HUES48 (cell line): ENCODE measurements at regions not wholly inside any gene's neighbourhood (a gene's known extent, or its start where the extent isn't known, plus 50 kb on each side); places are given as distances from the start of the nearest gene placed in this dataset.

ENCODE experiments used
- H3K27ac ChIP-seq: one replicate; pipeline ENCODE4 v1.7.0; 2013; ENCODE audit warnings: low read depth, low read length, inconsistent platforms
- H3K27me3 ChIP-seq: 2 replicates; pipeline ENCODE4 v1.6.1; 2013; ENCODE audit warnings: mild to moderate bottlenecking, low read length; ENCODE audit not compliant: control insufficient read depth, insufficient read depth
- H3K36me3 ChIP-seq: 2 replicates; pipeline ENCODE4 v1.6.1; 2013; ENCODE audit warnings: low read length; ENCODE audit not compliant: control insufficient read depth, insufficient read depth
- H3K4me1 ChIP-seq: 2 replicates; pipeline ENCODE4 v1.6.1; 2013; ENCODE audit warnings: mild to moderate bottlenecking, low read length; ENCODE audit not compliant: control insufficient read depth, insufficient read depth
- H3K4me3 ChIP-seq: 2 replicates; pipeline ENCODE4 v1.5.1; 2013; ENCODE audit warnings: mild to moderate bottlenecking, low read depth, low read length
- H3K9ac ChIP-seq: 2 replicates; pipeline ENCODE4 v1.6.1; 2013; ENCODE audit warnings: mild to moderate bottlenecking, low read depth, low read length, moderate library complexity
- H3K9me3 ChIP-seq: 2 replicates; pipeline ENCODE4 v1.6.1; 2013; ENCODE audit warnings: low read length; ENCODE audit not compliant: control insufficient read depth, insufficient read depth

DNA sequence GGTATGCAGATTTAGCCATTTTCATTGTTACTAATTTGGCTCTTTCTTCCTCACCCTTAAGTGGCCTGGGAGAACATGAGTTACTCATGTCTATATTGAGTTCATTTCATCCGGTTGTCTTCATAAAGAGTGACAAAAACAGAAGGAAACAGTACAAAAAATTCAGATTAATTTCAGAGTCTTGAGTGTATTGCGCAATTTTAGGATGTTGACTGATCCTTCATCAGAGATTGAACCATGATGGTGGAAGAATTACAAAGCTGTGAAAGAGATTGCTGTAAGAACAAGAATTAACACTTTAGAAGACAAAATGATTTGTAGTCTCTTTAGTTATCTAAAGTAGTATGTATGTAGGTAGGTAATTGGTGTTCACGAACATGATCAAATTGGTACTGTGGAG, 194.0 kb upstream of the PPP1R3A start:
- Histone ChIP-seq H3K4me3 (no peak overlapping the region), H3K27ac (no peak overlapping the region), H3K4me1 (no peaks in the 10 kb centered on the region), H3K27me3 (no peaks in the 10 kb centered on the region), H3K9me3 (no peaks in the 10 kb centered on the region), H3K36me3 (no peaks in the 10 kb centered on the region), H3K9ac (no peak overlapping the region)

DNA sequence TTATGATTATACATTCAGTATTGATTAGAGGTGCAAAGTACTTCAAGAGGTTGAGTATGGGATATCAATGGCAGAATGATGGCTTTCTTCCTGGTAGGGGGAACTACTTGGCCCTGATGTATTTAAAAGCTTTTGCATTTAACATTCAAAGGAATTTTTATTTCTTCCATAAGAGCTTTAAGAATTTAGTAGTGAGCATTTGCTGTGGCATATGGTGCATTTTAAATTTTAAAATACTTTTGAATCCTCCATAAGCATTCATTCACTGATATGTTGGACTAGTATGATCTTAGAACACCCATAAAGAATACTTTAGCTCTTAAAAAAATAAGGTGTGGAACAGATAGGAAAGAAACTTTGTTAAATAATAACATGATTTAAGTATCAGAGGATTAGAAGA, 191.9 kb upstream of the PPP1R3A start:
- Histone ChIP-seq H3K4me1 (no peaks in the 10 kb centered on the region), H3K9ac (no peak overlapping the region), H3K27me3 (no peaks in the 10 kb centered on the region)

DNA sequence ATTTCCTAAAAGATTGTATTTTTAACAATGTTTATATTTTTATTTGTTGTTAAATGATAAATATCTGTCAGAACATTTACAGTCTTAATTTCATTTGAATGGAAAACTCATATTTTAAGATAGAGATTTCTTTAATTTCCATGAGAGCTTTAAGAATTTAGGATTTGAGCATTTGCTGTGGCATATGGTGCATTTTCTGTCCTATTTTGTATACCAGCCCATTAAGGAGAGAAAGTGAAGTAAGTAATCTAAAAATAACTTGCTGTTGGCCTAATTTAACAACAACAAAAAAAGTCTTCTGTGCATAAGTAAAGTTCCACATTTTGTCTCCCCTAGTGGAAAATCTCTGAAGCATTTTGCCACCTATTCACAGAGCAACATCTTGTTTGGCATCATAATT, 190.9 kb upstream of the PPP1R3A start:
- H3K27ac ChIP-seq = no peak overlapping the region
- H3K4me1 ChIP-seq = peaks cover 2% of the 10 kb centered on the region; the same call in 1 of the 2 replicates
- H3K9me3 ChIP-seq = no peaks in the 10 kb centered on the region
- no peaks in the 10 kb centered on the region for H3K36me3 ChIP-seq
- no peak overlapping the region for H3K9ac ChIP-seq
- no peaks in the 10 kb centered on the region for H3K27me3 ChIP-seq
- H3K4me3 ChIP-seq = no peak overlapping the region

More for the DNA sequence above, 191.9 kb upstream of the PPP1R3A start:
- no peak overlapping the region for H3K4me3 ChIP-seq
- no peaks in the 10 kb centered on the region for H3K36me3 ChIP-seq
- no peak overlapping the region for H3K27ac ChIP-seq
- no peaks in the 10 kb centered on the region for H3K9me3 ChIP-seq

DNA sequence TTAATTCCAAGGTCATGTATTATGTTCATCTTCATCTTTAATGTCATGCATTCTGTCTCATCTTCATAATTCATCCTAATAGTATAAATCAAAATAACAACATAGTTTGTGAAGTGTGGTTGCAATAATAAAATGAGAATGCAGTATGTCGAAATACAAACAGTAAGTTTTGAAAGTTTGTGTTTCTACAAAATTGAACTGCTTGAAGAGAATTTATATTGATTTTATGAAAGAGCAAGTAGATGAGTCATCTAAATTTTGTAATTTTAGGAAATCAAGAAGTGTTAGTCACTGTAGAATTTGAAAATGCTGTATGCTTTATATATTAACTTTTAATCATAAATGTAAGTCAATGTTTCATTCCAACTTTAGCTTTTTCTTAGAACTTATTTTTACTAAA, 190.5 kb upstream of the PPP1R3A start:
- Histone ChIP-seq H3K36me3 (no peaks in the 10 kb centered on the region), H3K9ac (no peak overlapping the region), H3K4me3 (no peak overlapping the region), H3K9me3 (no peaks in the 10 kb centered on the region), H3K27ac (no peak overlapping the region), H3K27me3 (no peaks in the 10 kb centered on the region), H3K4me1 (peaks cover 6% of the 10 kb centered on the region; the same call in 1 of the 2 replicates)

DNA sequence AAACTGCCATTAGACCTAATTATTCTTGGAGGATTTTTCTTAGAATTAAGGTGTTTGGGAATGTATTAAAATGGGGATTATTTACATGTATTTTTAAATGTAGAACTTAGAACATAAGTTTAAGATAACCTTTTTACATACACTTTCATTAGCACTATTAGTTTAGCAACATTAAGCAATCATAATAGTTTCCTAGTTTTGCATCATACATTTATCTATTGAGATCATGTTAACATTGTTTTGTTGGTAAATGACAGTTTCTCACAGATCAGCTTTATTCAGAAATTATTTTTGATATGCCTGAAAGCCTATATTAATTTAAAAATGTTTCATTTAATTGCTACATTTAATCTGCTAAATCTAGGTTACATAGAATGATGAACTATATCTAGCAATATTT, 189.7 kb upstream of the PPP1R3A start:
- H3K9ac ChIP-seq = no peak overlapping the region
- no peaks in the 10 kb centered on the region for H3K9me3 ChIP-seq
- H3K4me1 ChIP-seq = peaks cover 9% of the 10 kb centered on the region; the same call in 1 of the 2 replicates
- no peaks in the 10 kb centered on the region for H3K27me3 ChIP-seq
- no peak overlapping the region for H3K4me3 ChIP-seq
- no peak overlapping the region for H3K27ac ChIP-seq
- H3K36me3 ChIP-seq = no peaks in the 10 kb centered on the region

DNA sequence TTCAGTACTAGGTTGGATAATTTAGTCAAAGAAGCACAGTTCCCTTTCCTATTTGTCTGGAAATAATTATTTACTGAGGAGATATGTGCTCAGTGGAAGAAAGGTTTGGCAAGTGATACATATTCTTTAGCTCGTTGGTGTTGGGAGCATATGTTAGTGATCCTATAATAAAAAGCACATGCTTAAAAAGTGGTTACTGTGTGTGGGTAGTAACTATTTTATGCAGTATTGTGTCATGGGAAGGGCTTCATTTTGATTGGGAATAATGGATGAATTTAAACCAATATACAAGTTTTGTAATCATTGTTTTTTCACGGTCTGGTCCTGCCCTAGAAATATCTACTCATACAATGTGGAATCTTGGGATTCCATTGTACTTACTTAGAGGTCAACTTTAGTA, 188.7 kb upstream of the PPP1R3A start:
- H3K27me3 ChIP-seq = no peaks in the 10 kb centered on the region
- H3K4me1 ChIP-seq = peaks cover 9% of the 10 kb centered on the region; the same call in 1 of the 2 replicates
- no peaks in the 10 kb centered on the region for H3K36me3 ChIP-seq
- H3K27ac ChIP-seq = no peak overlapping the region
- no peak overlapping the region for H3K9ac ChIP-seq
- H3K4me3 ChIP-seq = no peak overlapping the region
- H3K9me3 ChIP-seq = no peaks in the 10 kb centered on the region

DNA sequence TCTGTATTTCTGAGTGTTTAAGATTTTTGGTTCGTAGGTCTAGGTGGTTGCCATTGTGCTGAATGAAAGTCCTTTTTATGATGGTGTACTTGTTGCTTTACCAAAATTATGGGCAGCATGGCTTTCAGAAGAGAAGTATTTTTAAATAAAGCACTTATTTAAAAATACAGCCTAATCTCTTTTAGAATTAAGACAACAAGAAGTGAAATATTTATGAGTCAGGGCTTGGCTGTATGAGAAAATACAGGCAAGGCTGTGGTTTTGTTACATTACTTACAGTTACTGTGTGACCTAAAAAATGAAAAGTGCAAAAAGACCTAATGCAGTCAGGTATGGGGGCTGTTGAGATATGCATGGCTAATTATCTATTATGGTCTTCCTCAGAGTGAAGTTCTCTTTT, 185.2 kb upstream of the PPP1R3A start:
- no peak overlapping the region for H3K4me3 ChIP-seq
- H3K9me3 ChIP-seq = no peaks in the 10 kb centered on the region
- H3K4me1 ChIP-seq = peaks cover 9% of the 10 kb centered on the region; the same call in 1 of the 2 replicates
- no peaks in the 10 kb centered on the region for H3K36me3 ChIP-seq
- H3K27me3 ChIP-seq = no peaks in the 10 kb centered on the region
- no peak overlapping the region for H3K27ac ChIP-seq
- no peak overlapping the region for H3K9ac ChIP-seq

DNA sequence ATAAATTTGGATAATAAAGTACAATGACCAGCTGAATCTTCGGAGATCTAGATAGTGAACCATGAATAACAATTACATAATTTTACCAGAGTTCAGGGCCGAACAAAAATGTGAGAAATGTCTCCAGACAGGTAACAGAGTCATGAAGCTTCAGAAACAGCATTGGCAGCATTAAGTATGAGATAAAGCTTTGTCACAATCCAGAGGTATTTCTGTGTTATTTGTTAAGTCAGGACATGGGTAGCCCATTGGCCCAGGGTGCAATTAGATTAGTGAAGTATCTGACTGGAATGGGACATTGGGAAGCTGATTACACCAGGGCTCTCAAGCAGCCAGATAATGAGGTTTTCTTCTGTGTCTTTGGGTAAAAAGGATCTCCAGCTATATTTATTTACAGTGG, 184.2 kb upstream of the PPP1R3A start:
- H3K27ac ChIP-seq = no peak overlapping the region

DNA sequence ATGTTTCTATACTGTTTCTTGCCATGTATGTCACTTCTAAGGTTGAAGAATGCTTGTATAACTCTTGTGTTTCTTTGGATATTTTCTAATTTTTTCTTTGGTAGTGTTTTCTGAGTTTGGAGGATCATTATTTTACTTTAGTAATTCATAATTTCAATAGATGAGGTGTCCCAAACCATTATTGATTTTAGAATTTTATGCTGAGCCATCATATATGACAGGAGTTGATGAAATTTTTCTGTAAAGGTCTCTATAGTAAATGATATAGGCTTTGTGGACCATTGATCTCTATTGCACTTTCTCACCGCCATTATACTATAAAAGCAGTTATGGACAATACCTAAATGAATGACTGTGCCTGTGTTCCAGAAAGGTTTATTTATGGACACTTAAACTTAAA, 183.3 kb upstream of the PPP1R3A start:
- no peak overlapping the region for H3K9ac ChIP-seq
- H3K27ac ChIP-seq = no peak overlapping the region
- H3K4me3 ChIP-seq = no peak overlapping the region
- no peaks in the 10 kb centered on the region for H3K36me3 ChIP-seq
- no peaks in the 10 kb centered on the region for H3K9me3 ChIP-seq
- peaks cover 9% of the 10 kb centered on the region; the same call in 1 of the 2 replicates for H3K4me1 ChIP-seq
- H3K27me3 ChIP-seq = no peaks in the 10 kb centered on the region

More for the DNA sequence above, 184.2 kb upstream of the PPP1R3A start:
- peaks cover 9% of the 10 kb centered on the region; the same call in 1 of the 2 replicates for H3K4me1 ChIP-seq
- no peaks in the 10 kb centered on the region for H3K9me3 ChIP-seq
- no peaks in the 10 kb centered on the region for H3K27me3 ChIP-seq
- H3K36me3 ChIP-seq = no peaks in the 10 kb centered on the region
- no peak overlapping the region for H3K4me3 ChIP-seq
- no peak overlapping the region for H3K9ac ChIP-seq

DNA sequence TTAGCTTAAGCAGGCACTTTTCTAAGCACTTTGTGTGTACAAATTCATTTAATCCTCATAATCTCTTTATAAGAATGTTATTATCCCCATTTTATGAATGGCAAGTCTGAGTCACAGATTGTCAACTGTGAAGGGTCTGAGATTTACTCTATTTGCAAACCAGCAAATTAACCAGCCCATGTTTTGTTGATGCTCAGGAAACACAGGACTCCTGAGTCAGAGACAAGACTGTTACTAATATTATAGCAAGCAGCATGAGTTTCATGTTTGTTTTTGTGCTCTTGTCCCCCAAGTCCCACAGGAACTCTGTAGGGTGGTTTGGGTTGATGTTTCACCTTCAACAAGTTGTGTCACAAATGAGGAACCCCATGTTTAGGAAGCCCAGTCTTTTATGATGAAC, 182.0 kb upstream of the PPP1R3A start:
- H3K9me3 ChIP-seq = no peaks in the 10 kb centered on the region
- no peak overlapping the region for H3K27ac ChIP-seq
- no peak overlapping the region for H3K4me3 ChIP-seq
- peaks cover 9% of the 10 kb centered on the region; the same call in 1 of the 2 replicates for H3K4me1 ChIP-seq
- no peaks in the 10 kb centered on the region for H3K27me3 ChIP-seq
- H3K36me3 ChIP-seq = no peaks in the 10 kb centered on the region
- H3K9ac ChIP-seq = no peak overlapping the region

DNA sequence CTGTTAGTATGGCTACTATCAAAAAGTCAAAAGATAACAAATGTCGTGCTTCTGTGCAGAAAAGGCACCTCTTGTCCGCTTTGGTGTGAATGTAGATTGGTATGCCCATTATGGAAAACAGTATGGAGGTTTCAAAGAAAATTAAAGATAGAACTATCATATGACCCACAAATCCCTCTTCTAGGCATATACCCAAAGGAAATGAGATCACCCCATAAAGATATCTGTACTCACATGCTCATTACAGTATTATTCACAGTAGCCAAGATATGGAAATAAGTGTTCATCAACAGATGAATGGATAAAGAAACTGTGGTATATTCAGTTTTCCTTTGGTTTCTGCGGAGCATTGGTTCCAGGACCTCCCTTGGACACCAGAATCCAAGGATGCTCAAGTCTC, 180.5 kb upstream of the PPP1R3A start:
- H3K36me3 ChIP-seq = no peaks in the 10 kb centered on the region
- no peaks in the 10 kb centered on the region for H3K27me3 ChIP-seq
- peaks cover 4% of the 10 kb centered on the region; the same call in 1 of the 2 replicates for H3K4me1 ChIP-seq
- no peaks in the 10 kb centered on the region for H3K9me3 ChIP-seq
- no peak overlapping the region for H3K9ac ChIP-seq
- H3K27ac ChIP-seq = no peak overlapping the region
- no peak overlapping the region for H3K4me3 ChIP-seq

DNA sequence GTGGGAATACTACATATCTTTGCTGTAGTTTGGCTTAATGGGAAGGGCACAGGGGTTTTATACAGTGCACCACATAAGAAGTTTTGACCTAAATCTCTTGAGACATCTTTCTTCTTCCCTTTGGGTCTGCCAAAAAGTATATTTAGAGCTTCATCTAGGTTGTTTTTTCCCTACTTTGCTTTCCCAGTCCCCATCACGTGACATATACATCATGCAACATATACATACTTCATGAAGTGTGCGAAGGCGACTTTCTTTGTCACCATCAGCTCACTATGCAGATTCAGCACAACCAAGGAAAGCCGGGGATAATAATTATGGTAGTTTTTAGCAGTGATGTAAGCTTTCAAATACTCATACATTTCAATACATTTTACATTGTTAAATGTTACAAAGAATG, 177.1 kb upstream of the PPP1R3A start:
- Histone ChIP-seq H3K9ac (no peak overlapping the region), H3K4me1 (no peaks in the 10 kb centered on the region), H3K27me3 (no peaks in the 10 kb centered on the region), H3K36me3 (no peaks in the 10 kb centered on the region), H3K4me3 (no peak overlapping the region), H3K27ac (no peak overlapping the region), H3K9me3 (no peaks in the 10 kb centered on the region)
